ENCODE measurements at regions not wholly inside any gene's neighbourhood (a gene's known extent, or its start where the extent isn't known, plus 50 kb on each side); places are given as distances from the start of the nearest gene placed in this dataset.

DNA sequence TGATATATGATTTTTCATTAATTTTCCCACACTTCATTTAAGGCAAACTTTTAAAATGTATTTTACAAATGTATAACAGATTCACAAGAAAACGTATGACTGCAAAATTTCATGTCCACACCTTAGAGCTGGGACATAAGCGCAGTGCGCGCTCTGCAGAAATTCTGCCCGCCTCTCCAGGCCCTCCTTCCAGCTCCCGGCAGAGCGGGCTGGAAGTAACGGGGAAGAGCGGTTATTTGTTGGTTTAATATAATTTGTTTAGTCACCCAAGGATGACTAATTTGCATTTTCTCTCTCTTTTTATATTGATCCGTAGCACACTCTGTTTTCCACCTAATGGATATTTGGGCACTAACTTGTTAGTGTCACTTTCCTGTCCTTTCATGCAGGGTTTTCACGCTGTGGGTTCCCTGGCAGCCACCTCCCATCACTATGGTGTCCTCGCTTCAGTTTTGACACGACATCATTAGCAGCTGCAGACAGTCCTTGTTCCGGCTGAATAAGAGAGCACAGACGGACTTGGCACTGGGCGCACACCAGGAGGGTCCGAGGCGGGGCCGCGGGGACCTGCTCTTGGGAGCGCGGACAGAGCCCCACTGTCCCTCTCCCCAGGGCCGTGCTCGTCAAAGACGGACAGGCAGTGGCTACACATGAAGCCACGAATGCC lies 129.2 kb upstream of the SEC61G start:
- TF ChIP-seq TAF1 (IDR thresholded peaks at IDR 0.05; ENCODE audit: low read depth, low read length) (no peak), POLR2A (IDR thresholded peaks at IDR 0.05; ENCODE audit: low read depth, low read length) (no peak), POLR2AphosphoS5 (IDR thresholded peaks at IDR 0.05; ENCODE audit: low read depth, low read length) (no peak), PAX5 (IDR thresholded peaks at IDR 0.05; ENCODE audit: insufficient read depth, low read length, severe bottlenecking) (no peak), POU2F2 (IDR thresholded peaks at IDR 0.05; ENCODE audit: low read depth, low read length) (no peak), SPI1 (IDR thresholded peaks at IDR 0.05; ENCODE audit: low read depth, low read length) (no peak)
